Stimulated activated CD4-positive, alpha-beta T cell treated with anti-CD3 and anti-CD28 coated beads, Interleukin-4, amount 100 ng/mL, for 48 hours (primary cell): ENCODE measurements at regions not wholly inside any gene's neighbourhood (a gene's known extent, or its start where the extent isn't known, plus 50 kb on each side); places are given as distances from the start of the nearest gene placed in this dataset.

Source experiments
- DNase-seq, 2 donors: peaks; one replicate each; pipeline ENCODE4 v3.0.0-alpha.2; 2020; ENCODE audit warnings: low read depth in 2 of 2

DNA sequence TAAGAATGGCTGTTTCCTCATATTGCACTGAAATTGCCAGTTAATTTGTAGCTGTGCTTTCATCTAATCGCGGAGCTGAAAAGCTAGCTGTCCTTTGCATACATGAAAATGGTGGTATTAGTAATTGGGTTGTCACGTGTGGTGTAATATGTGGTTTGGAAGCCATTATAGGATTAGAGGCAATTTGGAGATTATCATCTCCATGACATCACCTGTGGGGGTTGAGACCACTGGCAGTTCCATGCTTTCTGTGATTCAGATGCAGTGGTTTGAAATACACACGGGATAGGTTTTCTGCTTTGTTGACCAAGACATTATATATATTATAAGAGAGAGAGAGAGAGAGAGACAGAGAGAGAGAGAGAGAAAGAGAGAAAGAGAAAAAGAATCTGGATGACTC, 180.8 kb downstream of the RAB11FIP2 start:
- no peak for DNase-seq

DNA sequence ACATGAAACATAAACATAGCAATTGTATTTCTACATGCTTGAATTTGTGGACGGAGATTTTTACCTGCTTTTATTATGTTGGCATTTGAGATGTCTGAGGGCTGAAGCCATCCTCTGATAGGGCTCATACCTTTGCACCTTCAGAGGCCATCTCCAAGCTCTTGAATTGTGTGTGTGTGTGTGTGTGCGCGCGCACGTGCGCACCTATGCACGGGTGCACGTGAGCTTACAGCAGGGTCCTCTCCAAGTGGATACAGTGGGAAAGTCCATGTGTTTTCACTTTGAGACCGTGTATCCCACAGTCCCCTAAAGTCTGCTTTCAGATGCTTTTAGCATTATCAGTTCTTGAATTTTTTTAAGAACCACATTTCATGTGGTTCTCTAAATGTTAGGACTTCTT, 178.6 kb downstream of the RAB11FIP2 start:
- DNase-seq = no peak

DNA sequence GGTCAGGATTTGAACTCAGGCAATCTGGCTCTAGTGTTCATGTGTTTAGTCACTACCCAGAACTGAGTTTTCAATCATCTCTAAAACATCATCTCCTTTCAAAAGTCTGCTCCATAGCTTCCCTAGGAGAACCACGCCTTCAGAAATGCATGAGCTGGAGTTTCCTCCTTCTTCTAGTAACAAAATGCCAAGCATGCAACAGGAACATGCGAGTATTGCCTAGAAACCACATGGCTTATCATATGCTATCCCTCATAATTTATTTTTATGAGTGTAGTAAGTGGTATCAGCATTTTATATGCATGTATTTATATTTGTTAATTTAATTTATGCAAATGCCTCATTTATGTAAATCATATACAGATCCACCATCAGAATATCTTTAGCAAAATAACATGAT, 170.9 kb downstream of the RAB11FIP2 start:
- DNase-seq = no peak

DNA sequence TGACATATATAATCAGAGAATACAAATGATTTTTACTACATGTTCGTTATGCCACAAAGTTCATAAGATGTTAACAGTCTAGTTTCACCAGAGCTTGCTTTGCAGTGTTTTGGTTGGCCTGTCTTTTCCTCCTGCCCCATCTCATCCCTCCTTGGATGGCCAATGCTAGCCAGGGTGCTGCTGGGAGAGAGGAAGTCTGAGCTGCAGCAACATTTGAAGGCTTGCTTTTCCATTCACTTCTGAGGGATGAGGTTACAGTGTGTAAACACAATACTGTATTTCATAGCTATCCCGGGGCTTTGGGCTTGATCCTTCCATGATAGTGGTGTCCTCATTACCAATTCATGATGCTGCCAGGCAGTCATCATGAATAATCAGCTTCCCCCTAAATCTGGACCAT, 170.5 kb downstream of the RAB11FIP2 start:
- DNase-seq = no peak

DNA sequence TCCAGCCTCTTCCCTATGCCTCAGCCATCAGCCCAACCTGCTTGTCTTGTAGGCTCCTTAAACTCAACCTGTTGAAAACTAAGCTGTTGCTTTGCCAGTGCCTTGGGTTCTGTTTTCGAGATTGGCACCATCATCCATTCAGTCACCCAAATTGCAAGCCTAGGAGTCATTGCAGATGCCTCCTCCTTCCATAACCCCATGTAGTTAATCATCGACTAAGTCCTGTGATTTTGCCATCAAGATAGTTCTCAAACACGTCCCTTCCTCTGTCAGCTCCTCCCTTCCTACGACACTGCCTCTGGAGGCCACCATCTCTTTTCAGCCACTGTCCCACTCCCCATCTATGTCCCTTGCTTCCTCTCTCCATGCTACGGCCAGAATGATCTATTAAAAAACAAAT, 168.1 kb downstream of the RAB11FIP2 start:
- no peak for DNase-seq

DNA sequence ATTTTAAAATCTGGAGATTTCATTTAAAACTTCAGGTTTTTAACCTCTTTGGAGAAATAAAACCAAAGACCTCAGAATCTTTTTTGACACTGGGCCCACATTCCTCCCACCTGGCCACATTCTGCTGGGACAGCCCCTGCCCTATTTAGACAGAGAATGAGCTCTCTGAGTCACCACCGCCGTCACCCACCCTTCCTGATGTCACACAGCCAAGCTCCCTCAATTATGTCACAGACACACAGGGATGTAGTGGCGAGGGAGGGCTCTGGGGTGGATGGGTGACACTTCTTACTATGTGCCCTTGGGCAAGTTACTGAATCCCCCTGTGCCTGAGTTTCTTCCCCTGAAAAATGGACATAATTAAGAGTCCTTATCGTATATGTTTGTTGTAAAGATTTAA, 162.6 kb downstream of the RAB11FIP2 start:
- DNase-seq = peak in 1 of 2 donors; percentile 3

DNA sequence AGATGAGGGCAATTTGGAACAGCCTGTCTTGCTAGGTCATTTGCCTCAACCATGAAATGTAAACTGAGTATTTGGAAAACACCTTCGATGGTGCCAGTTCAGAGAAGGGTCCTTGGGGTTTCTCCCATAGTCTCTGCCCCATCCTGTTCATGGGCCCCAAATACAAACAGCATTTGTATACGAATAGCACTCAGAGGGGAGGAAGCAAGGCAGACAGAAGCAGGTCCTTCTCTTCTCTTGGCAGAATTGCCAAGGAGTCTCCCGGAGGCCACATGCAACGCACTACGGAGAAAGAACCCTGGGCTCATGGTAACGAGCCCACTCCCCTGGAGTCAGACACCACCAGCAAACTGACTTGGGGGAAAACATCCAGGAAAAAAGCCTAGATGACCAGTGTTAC, 162.1 kb downstream of the RAB11FIP2 start:
- DNase-seq = no peak

DNA sequence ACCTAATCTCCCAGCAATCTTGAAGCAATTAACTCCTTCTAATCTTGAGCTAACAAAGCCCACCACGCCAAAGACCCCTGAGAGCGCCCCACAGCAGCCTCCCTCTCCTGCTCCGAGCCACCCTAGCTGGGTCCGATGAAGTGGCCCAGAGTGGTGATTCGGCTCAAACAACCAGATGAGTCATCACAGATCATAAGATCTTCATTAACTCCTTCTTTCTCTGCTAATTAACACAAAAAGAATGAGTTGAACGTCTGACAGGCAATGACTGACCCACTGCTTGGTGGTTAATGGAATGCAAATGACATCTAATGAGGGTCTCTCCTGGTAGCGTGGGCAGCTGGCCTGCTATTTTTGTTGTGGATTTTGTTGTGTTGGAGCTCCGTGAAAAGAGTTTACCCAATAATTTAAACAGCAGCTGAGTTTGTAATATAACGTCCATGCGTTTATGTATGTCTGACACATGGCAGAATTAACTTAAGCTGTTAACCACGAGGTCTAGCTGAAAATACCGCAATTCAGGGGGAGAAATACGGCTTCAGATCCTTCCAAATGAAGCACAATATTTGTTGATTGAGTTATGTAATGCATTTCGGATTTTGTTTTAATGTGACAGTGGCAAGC, 161.4 kb downstream of the RAB11FIP2 start:
- no peak for DNase-seq

DNA sequence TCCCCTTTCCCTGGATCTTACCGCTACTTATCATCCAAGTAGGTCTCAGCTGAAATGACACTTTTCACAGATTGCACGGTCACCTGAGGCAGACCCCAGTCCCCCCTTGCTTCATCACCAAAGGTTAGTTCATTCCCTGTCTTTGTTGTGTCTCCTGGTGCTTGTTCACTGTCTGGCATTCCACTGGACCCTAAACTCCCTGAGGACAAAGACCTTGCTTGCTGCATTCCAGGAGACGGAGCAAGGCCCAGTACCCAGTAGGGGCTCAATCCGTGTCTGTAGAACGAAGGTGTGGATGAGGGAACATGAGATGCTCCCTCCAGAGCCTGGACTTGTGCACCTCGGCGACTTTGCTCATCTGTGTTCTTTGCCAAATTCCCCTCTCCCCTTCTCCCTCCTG, 160.0 kb downstream of the RAB11FIP2 start:
- DNase-seq = no peak

DNA sequence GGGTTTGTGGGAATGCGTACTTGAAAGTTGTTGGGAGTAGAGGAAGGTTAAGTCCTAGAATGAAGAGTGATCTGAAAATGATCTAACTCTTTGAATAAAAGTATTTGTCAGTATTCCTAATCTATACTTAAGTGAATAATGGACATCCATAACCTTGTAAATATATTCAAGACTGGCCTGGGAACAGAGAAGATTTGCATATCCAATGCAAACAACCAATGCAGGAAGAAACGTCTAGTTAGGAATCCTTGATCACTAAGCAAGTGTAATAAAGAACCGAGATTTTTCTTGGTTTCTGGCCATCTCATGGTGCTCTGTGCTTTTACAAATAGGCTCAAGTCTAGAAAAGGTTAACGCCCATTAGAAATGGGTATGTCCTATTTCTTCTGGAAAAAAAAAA, 157.1 kb downstream of the RAB11FIP2 start:
- no peak for DNase-seq

DNA sequence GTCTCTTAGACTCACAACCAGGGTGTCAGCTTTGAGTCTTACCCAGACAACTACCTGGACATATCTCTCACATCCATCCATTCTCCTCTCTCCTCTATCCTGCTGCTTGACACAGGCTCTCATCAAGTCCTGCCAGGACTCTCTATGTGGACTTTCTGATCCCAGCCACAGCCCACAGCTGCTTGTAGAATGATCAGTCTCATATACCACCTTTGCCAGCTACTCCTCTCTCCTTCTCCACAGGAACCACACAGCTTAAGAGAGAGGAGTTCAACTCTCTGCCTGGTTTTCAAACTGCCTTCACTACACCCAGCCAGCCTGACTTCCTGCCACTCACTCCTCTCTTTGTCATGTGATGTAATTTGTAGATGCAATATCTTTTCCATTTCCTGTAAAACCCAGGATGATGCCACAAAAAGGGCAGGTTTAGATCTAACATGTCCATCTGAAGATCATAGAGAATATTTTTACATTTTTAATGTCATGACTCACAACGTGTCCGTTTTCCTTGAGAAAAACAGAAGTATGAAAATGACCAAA, 154.0 kb downstream of the RAB11FIP2 start:
- no peak for DNase-seq

DNA sequence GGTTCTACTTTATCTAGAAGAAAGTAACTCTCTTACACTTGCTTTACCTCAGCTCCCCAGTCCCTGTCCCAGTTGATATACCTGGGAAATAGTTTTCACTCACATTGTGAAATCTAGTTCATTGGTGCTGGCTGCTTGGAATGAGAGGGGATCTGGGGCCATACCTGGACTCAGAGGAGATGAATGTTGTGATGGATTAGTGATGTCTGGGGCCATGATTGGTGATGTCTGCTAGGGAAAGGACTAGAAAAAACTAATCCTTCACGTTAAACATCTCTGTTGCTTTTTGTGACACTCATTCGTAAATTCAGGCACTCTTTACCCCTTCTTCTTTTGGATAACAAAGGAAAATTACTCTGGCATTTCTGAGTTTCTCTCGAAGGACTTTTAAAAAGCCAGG, 152.4 kb downstream of the RAB11FIP2 start:
- DNase-seq = no peak

DNA sequence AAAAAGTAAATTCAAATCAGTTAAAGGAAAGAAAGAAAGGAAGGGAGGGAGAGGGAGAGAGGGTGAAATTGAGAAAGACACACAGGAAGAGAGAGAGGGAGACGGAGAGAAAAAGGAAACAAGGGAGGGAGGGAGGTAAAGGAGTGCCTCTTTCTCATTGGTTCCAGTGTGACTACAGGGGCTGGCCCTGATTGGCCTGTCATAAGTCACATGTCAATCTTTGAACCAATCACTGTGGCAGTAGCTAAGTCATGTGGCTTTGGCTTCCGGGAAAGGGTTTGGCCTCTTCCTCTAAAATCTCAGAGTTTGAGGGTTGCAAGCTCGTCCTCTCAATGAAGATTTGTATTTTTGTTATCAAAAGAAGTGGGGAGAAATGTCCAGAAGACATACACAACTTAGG, 150.2 kb downstream of the RAB11FIP2 start:
- no peak for DNase-seq

DNA sequence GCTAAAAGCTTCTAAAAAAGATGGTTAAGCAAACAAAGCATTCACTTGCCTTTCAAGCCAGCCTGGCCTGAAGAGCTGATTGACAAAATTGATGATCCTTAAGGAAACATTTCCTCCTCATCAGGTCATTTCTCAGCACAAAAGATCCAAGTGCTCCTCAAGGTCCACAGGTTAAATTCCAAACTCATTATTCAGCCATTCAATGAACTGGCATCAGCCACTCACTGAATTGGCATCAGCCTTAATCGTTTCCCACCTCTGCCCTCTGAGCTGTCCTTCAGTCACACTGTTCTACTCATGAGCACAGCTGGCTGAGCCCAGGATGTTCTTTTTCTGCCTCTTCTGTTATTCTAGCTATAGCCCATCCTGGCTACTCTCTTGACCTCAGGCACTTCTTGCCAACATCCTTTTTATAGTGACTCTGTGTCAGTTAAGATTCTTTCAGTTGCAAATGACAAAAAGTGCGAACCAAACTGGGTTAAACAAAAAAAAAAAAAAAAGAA, 147.5 kb downstream of the RAB11FIP2 start:
- no peak for DNase-seq

DNA sequence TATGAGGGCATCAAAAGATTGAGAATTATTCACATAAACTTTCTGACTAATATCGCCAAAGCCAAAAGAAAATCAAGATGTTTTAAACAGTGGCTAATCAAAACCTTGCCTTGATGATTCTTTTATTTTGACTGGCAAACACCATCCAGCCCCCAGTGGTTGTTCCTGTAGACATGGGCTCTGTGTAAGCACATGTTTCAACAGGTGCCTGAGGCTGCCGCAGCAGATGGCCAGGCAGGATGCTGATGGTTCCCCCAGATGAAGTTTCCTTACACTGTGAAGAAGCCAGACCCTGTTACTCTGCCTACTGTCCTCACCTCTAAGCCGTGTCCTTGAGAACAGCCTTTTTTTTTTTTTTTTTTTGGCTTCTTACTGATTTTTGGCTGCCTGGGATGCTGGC, 146.5 kb downstream of the RAB11FIP2 start:
- DNase-seq = no peak

DNA sequence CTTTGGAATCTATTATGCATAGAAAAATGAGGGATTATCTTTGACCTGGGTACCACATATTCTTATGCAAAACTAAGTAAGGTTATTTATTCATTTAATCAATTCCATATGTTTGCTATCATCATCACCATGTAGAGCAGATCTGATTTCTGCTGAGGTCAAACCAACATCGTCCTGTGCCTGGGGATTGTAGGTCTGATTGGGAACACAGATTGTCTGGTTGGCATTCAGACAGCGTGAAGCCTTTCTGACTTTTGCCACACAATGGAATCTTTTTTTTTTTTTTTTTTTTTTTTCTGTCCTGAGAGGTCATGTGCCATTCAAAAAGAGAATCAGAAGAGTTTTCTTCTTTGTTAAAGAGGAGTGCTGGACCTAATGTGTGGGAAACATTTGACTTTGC, 142.9 kb downstream of the RAB11FIP2 start:
- DNase-seq = no peak

DNA sequence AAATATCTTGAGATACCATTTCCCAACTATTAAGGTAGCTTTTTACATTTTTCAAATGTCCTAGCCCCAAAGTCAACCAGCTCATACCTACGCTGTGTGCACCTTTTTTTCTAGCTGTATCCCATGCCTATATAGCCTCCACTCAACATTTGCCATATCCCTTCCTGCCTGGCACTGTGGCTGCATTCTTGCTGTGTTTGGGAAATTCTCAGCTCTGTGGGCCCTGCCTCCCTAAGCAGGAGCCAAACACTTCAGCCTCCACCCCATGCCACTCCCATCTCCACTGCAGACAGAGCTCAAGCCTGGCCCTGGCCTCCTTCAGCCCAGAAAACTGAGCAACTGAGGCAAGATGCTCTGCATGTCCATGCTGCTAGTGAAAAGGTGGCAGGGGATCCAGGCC, 141.3 kb downstream of the RAB11FIP2 start:
- no peak for DNase-seq

DNA sequence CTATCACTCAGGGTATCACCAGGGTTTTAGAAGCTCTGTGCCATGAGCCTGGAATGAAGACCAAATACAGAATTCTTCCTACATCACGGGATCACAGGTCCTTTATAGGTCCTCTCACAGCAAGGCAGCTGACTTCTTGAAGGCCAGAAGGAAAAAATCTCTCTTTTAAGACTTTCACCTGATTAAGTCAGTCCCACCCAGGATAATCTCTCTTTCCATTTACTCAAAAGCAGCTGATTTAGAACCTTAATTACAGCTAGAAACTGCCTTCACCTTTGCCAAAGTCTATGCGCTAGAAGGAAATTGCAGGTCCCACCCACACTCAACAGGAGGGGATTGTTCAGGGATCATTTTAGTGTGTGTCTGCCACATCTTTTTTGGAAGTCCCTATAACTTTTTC, 135.1 kb downstream of the RAB11FIP2 start:
- DNase-seq = no peak

DNA sequence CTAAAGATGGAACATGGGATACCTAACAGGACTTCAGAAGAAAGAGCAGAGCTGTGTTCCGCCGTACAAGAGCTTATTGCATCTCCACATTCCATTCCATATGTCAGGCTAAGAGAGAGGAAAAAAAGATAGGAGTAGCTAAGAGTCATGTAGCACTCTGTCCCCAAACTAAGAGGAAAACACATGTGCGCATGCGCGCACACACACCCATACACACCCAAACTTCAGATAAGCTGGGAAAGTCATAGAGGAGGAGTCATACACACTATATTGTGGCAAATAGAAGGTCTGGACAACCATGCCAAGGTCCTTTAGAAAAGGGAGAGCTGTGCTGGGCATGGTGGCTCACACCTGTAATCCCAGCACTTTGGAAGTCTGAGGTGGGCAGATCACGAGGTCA, 132.4 kb downstream of the RAB11FIP2 start:
- no peak for DNase-seq

DNA sequence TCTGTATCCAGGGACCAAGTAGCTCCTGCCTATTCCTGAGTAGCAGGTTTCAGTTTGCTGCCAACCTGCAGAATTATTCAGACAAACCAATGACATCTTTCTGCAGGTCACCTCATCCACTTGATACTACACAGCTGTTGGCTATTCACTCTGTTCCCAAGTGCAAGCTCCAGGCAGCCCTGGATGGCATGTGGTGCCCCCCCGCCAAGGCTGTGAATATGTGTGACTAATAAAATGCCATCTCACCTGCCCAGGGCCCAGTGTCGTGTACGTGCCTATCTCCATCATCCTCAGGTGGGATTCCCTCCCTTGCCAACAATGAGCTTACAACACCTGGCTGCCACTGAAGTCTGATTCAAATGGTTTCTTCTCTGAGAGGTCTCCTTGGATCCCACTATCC, 125.8 kb downstream of the RAB11FIP2 start:
- no peak for DNase-seq

DNA sequence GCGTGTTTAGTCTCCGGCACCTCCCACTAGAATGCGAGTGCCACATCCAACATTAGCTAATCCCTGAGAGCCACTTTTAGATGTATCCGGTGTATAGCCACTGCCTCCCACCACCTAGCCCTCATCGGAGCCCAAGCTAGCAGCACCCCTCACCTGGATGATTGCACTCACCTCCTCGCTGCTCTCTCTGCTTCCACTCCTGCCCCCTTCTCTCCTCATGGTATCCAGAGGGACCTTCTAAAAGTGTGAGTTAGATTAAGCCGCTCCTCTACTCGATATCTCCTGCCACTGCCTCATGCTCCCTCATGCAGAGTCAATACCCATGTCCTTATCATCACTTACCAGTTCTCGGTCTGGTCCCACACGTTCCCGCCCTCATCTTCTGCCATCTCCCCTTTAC, 125.3 kb downstream of the RAB11FIP2 start:
- DNase-seq = no peak

DNA sequence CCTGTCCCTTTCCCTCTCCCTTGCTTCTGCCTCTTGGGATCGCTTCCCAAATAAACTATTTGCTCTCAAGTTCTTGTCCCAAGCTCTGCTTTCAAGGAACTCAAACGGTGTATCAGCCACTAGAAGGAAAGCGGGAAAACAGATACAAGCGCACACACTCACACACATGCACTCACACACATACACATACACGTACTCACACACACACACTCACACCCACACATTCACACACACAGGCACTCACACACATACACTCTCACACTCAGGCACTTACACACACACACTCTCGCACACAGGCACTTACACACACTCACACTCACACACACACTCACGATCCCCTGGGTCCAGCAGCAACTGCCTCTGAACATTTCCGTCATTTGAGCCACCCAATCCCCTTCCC, 121.9 kb downstream of the RAB11FIP2 start:
- DNase-seq = no peak

DNA sequence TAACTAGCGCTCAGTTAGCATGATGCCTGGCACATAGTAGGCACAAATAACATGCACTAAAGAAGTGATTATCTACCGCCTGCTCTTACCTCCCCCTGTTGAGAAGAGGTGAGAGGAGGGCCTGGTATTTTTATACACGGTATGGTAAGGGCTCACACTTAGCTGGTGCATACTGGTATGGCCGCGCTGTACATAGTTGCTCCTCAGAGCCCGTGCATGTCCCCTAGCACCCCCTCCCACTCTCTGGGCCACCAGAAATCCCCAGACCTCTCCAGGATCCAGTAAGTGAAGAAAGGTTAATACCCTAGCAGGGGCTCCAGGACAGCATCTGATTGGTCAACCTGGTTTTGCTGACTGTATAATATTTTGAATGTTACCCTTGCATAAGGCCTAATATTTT, 121.4 kb downstream of the RAB11FIP2 start:
- DNase-seq = no peak

DNA sequence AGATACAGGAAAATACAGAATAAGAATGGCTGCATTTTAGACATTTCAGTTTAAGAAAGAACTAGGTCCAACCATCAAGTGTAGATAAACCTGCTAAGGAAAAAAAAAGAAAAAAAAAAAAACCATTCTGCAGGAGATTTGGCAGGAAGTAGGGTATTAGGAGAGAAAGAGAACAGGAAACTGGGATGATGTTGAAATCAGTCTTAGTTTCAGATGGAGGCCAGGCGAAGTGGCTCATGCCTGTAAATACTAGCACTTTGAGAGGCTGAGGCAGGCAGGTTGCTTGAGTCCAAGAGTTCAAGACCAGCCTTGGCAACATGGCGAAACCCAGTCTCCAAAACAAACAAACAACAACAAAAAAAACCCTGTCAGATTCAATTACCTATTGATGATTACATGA, 120.2 kb downstream of the RAB11FIP2 start:
- no peak for DNase-seq
